Endothelial cell of umbilical vein (primary cell): ENCODE measurements at regions not wholly inside any gene's neighbourhood (a gene's known extent, or its start where the extent isn't known, plus 50 kb on each side); places are given as distances from the start of the nearest gene placed in this dataset.

Experiments
- BruUV-seq: library from RNA; stranded (reverse); fragments of 400-500 nt; replicated peaks from 2 replicates; lab custom pipeline; 2021; lab: Mats Ljungman, UMichigan
- CTCF ChIA-PET: fragments of 300-600, 350-600 bp; sonication (Branson Sonifier 250); formaldehyde crosslinking; loops from one replicate; lab custom pipeline; 2021; ENCODE audit warnings: antibody characterized with exemption, inconsistent platforms; lab: Charles Lee
- POLR2A ChIA-PET: fragments of 300-600, 350-600 bp; sonication (Branson Sonifier 250); formaldehyde crosslinking; loops from one replicate; lab custom pipeline; 2021; ENCODE audit warnings: antibody characterized with exemption, inconsistent platforms; lab: Charles Lee
- DNase-seq: peaks from one replicate; pipeline ENCODE4 v3.0.0-alpha.2; 2011; ENCODE audit warnings: low read depth, low spot score
- FAIRE-seq: peaks from 2 replicates; lab custom pipeline; 2011; peaks lifted over from hg19 to GRCh38; lab: Jason Lieb, UNC
- H2AFZ ChIP-seq: 2 replicates; pipeline ENCODE4 v1.6.0; 2012; ENCODE audit warnings: low read depth, low read length, control low read depth, inconsistent platforms
- H3K27ac ChIP-seq: 2 replicates; pipeline ENCODE4 v1.5.1; 2011; ENCODE audit warnings: low read depth, mild to moderate bottlenecking, control low read depth, low read length, moderate library complexity; ENCODE audit not compliant: insufficient read depth
- H3K27me3 ChIP-seq, 2 experiments: 2 replicates each; pipeline versions ENCODE4 v1.6.0 to v1.6.1; 2011; ENCODE audit warnings: low read length in 2 of 2, mixed read lengths in 1 of 2; ENCODE audit not compliant: control insufficient read depth in 2 of 2, insufficient read depth in 2 of 2
- H3K36me3 ChIP-seq, 2 experiments: 2 replicates in 1 of 2; 3 replicates in 1 of 2; pipeline ENCODE4 v1.5.1; 2011; ENCODE audit warnings: low read length in 2 of 2, mild to moderate bottlenecking in 1 of 2, moderate library complexity in 1 of 2; ENCODE audit not compliant: control insufficient read depth in 2 of 2, insufficient read depth in 2 of 2; ENCODE audit errors: extremely low read depth in 1 of 2
- H3K4me1 ChIP-seq: 3 replicates; pipeline ENCODE4 v1.5.1; 2011; ENCODE audit warnings: mild to moderate bottlenecking, low read length; ENCODE audit not compliant: control insufficient read depth, insufficient read depth; ENCODE audit errors: extremely low read depth
- H3K4me2 ChIP-seq: 2 replicates; pipeline ENCODE4 v1.6.1; 2011; ENCODE audit warnings: low read length, control low read depth, mixed read lengths; ENCODE audit not compliant: insufficient read depth
- H3K4me3 ChIP-seq, 3 experiments: fragments of 200-600 bp in 1 of 3; sonication (generic), shearing (Covaris generic) in 1 of 3; replicated peaks in 1 of 3; 2 replicates each; pipeline ENCODE4 v1.5.1; 2011 to 2016; ENCODE audit warnings: control low read depth in 3 of 3, low read length in 3 of 3, mild to moderate bottlenecking in 2 of 3, inconsistent platforms in 1 of 3, low read depth in 1 of 3, moderate library complexity in 1 of 3; ENCODE audit not compliant: insufficient read depth in 1 of 3
- H3K79me2 ChIP-seq: 2 replicates; pipeline ENCODE4 v1.6.0; 2012; ENCODE audit warnings: low read length, inconsistent platforms; ENCODE audit not compliant: control insufficient read depth, insufficient read depth
- H3K9ac ChIP-seq: replicated peaks from 2 replicates; pipeline ENCODE3; 2011; ENCODE audit warnings: low read length, control low read depth; ENCODE audit not compliant: insufficient read depth; ENCODE audit errors: extremely low read depth
- H3K9me1 ChIP-seq: replicated peaks from 3 replicates; pipeline ENCODE4 v1.6.0; 2011; ENCODE audit warnings: mild to moderate bottlenecking, low read length; ENCODE audit not compliant: control insufficient read depth, insufficient read depth; ENCODE audit errors: extremely low read depth
- H3K9me3 ChIP-seq: replicated peaks from 2 replicates; pipeline ENCODE4 v1.5.1; 2012; ENCODE audit warnings: low read length, inconsistent platforms; ENCODE audit not compliant: control insufficient read depth, insufficient read depth
- H4K20me1 ChIP-seq: replicated peaks from 2 replicates; pipeline ENCODE3; 2011; ENCODE audit warnings: mild to moderate bottlenecking, low read length; ENCODE audit not compliant: control insufficient read depth, insufficient read depth; ENCODE audit errors: extremely low read depth
- CTCF ChIP-seq, 2 donors: IDR thresholded peaks; 1 replicate in 1 of 2; 2 replicates in 1 of 2; pipeline ENCODE4 v1.5.1; 2011; ENCODE audit warnings: low read length in 2 of 2, mild to moderate bottlenecking in 2 of 2, moderate library complexity in 2 of 2, control low read depth in 1 of 2, inconsistent platforms in 1 of 2, low read depth in 1 of 2; ENCODE audit not compliant: insufficient read depth in 1 of 2; ENCODE audit errors: extremely low read depth in 1 of 2
- EZH2 ChIP-seq: IDR thresholded peaks from 2 replicates; pipeline ENCODE4 v1.6.1; 2012; ENCODE audit warnings: borderline replicate concordance, low read depth, mild to moderate bottlenecking, moderate library complexity, low read length, inconsistent platforms; ENCODE audit not compliant: severe bottlenecking
- FOS ChIP-seq: IDR thresholded peaks from 2 replicates; pipeline ENCODE4 v1.6.1; 2011; ENCODE audit warnings: mild to moderate bottlenecking, low read length, moderate library complexity, borderline replicate concordance; ENCODE audit not compliant: insufficient read depth
- GATA2 ChIP-seq: IDR thresholded peaks from 2 replicates; pipeline ENCODE4 v1.7.0; 2011; ENCODE audit warnings: low read depth, mild to moderate bottlenecking, moderate library complexity, mixed read lengths, low read length; ENCODE audit not compliant: insufficient read length, insufficient read depth
- JUN ChIP-seq: IDR thresholded peaks from 2 replicates; pipeline ENCODE4 v1.6.1; 2011; ENCODE audit warnings: borderline replicate concordance, low read depth; ENCODE audit not compliant: insufficient read length, insufficient read depth
- MAX ChIP-seq: IDR thresholded peaks from 2 replicates; pipeline ENCODE4 v1.6.1; 2011; ENCODE audit not compliant: insufficient read depth, insufficient read length
- MYC ChIP-seq: IDR thresholded peaks from one replicate; pipeline ENCODE4 v1.6.1; 2011; ENCODE audit warnings: mild to moderate bottlenecking, low read depth, low read length
- POLR2A ChIP-seq: IDR thresholded peaks from 2 replicates; pipeline ENCODE4 v1.6.1; 2012; ENCODE audit warnings: low read depth, mild to moderate bottlenecking, control low read depth, low read length
- POLR2AphosphoS5 ChIP-seq: IDR thresholded peaks from 2 replicates; pipeline ENCODE4 v1.6.1; 2012; ENCODE audit warnings: low read depth, mild to moderate bottlenecking, control low read depth, low read length, moderate library complexity; ENCODE audit not compliant: insufficient read depth
- dilution Hi-C: fragments of 300-500 bp; cut with MboI; formaldehyde crosslinking; loops from one replicate; pipeline ENCODE4 v1.15.0; 2019; ENCODE audit warnings: low sequenced_read_pairs; ENCODE audit not compliant: extremely low pct_ligation_motif_present
- intact Hi-C: fragments of 100-400 bp; cut with micrococcal nuclease; formaldehyde crosslinking; loops from one replicate; pipeline ENCODE4 v1.10.0; 2022

GRCh38 chr14:76304536-76305267 lies 71.2 kb upstream of the ESRRB start:
- Histone ChIP-seq H3K4me3 (no peak overlapping the region), H4K20me1 (no peaks in the 10 kb centered on the region), H3K4me1 (no peaks in the 10 kb centered on the region), H3K9me1 (no peaks in the 10 kb centered on the region), H3K9ac (no peak overlapping the region), H3K9me3 (no peaks in the 10 kb centered on the region), H3K4me2 (no peak overlapping the region), H3K79me2 (no peaks in the 10 kb centered on the region), H3K27ac (no peak overlapping the region), H3K27me3 (peaks cover 0 to 3% of the 10 kb centered on the region in 2 experiments), H3K36me3 (no peaks in the 10 kb centered on the region), H2AFZ (no peak overlapping the region)
- dilution Hi-C loops, result no loop called here
- no peak for TF ChIP-seq GATA2
- no peak for TF ChIP-seq EZH2
- TF ChIP-seq FOS, result no peak
- no peak for TF ChIP-seq CTCF (IDR thresholded peaks at IDR 0.05; ENCODE audit: extremely low read depth in 1 of 2, insufficient read depth in 1 of 2, low read depth in 1 of 2, low read length in 2 of 2)
- TF ChIP-seq POLR2AphosphoS5, result no peak
- TF ChIP-seq MYC, result no peak
- TF ChIP-seq POLR2A, result no peak
- no peak for TF ChIP-seq MAX
- no peak for TF ChIP-seq JUN
- no peak for DNase-seq
- intact Hi-C loops, result no loop called here
- CTCF ChIA-PET, result no interaction called here
- POLR2A ChIA-PET, result no interaction called here
- no peak for FAIRE-seq
- no TSS peak for BruUV-seq
